OCI-LY1 (cell line): ENCODE measurements at regions not wholly inside any gene's neighbourhood (a gene's known extent, or its start where the extent isn't known, plus 50 kb on each side); places are given as distances from the start of the nearest gene placed in this dataset.
"Not testable (repeated sequence)": the region's sequence is repeated elsewhere in the genome, so short reads cannot be mapped to it uniquely, and the experiment has no call there.

Source experiments
- CTCF ChIP-seq: fragments of 200-600 bp; sonication (generic), shearing (Covaris generic); IDR thresholded peaks from 2 replicates; pipeline ENCODE4 v1.5.1; 2017; ENCODE audit warnings: mild to moderate bottlenecking, antibody characterized with exemption, low read length, moderate library complexity, mixed read lengths
- EZH2 ChIP-seq: fragments of 200-600 bp; sonication (generic), shearing (Covaris generic); IDR thresholded peaks from 2 replicates; pipeline ENCODE4 v1.8.0; 2017; ENCODE audit warnings: borderline replicate concordance, mixed run types, mild to moderate bottlenecking, antibody characterized with exemption, low read length, moderate library complexity, mixed read lengths

GRCh38 chr7:13274205-13274604, 586.8 kb downstream of the ARL4A start:
- TF ChIP-seq EZH2, CTCF: not testable (repeated sequence)
